ENCODE measurements at regions not wholly inside any gene's neighbourhood (a gene's known extent, or its start where the extent isn't known, plus 50 kb on each side); places are given as distances from the start of the nearest gene placed in this dataset.

DNA sequence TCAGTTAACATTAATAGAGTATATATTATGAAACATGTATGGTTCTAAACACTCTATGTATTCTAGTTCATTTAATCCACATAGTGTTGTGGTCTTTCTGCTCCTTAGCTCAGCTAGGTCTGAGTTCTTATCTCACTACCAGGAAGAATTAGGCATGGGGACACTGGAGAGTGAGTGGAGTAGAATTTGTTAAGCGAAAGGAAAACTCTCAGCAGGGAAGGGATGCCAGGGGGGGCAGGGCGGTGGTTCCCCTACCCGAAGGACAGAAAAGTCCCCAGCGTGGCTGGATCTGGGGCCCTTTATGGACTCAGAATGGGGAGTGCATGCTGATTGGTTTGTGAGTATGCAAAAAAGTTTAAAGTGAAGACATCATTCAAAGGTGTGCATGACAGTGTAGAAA is 727.5 kb downstream of the TBC1D32 start:
- TF ChIP-seq, protein P1, sequence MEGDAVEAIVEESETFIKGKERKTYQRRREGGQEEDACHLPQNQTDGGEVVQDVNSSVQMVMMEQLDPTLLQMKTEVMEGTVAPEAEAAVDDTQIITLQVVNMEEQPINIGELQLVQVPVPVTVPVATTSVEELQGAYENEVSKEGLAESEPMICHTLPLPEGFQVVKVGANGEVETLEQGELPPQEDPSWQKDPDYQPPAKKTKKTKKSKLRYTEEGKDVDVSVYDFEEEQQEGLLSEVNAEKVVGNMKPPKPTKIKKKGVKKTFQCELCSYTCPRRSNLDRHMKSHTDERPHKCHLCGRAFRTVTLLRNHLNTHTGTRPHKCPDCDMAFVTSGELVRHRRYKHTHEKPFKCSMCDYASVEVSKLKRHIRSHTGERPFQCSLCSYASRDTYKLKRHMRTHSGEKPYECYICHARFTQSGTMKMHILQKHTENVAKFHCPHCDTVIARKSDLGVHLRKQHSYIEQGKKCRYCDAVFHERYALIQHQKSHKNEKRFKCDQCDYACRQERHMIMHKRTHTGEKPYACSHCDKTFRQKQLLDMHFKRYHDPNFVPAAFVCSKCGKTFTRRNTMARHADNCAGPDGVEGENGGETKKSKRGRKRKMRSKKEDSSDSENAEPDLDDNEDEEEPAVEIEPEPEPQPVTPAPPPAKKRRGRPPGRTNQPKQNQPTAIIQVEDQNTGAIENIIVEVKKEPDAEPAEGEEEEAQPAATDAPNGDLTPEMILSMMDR (IDR thresholded peaks at IDR 0.05), result no peak
- no peak for TF ChIP-seq POLR2A (IDR thresholded peaks at IDR 0.05)
